Stimulated activated CD4-positive, alpha-beta T cell treated with anti-CD3 and anti-CD28 coated beads, TNF-alpha, amount 100 ng/mL, for 4 hours (primary cell): ENCODE measurements at regions not wholly inside any gene's neighbourhood (a gene's known extent, or its start where the extent isn't known, plus 50 kb on each side); places are given as distances from the start of the nearest gene placed in this dataset.
"Not testable (repeated sequence)": the region's sequence is repeated elsewhere in the genome, so short reads cannot be mapped to it uniquely, and the experiment has no call there.

Experiments
- DNase-seq, 3 experiments: peaks; one replicate each; pipeline ENCODE4 v3.0.0-alpha.2; 2020; ENCODE audit warnings: low read depth in 3 of 3

DNA sequence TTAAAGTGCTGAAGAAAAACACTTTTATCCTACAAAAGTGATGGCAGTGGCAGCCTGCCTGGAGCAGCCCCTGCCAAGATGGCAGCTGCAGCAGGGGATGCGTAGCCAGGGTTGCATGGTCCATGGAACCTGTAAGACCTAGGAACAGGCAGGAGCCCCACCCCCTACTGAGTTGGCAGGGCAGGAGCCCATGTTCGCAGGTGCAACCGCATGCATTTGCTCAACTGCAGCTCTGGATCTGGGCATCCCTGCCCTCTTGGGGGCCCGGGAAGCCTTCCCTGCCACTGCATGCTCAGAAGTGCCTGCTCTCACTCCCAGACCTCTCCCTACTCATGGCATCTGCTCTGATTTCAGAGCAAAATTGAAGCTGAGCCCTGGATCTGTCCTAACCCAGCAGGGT lies 779.6 kb downstream of the CDH18 start:
- no peak for DNase-seq

- DNase-seq: no peak
Observed at GRCh38 chr5:19210886-19211285, 777.1 kb downstream of the CDH18 start.

GRCh38 chr5:19229179-19229835 lies 758.7 kb downstream of the CDH18 start:
- DNase-seq: no peak

GRCh38 chr5:19233573-19233972 lies 754.4 kb downstream of the CDH18 start:
- DNase-seq: no peak

GRCh38 chr5:19235101-19235584 lies 752.9 kb downstream of the CDH18 start:
- no peak for DNase-seq

DNA sequence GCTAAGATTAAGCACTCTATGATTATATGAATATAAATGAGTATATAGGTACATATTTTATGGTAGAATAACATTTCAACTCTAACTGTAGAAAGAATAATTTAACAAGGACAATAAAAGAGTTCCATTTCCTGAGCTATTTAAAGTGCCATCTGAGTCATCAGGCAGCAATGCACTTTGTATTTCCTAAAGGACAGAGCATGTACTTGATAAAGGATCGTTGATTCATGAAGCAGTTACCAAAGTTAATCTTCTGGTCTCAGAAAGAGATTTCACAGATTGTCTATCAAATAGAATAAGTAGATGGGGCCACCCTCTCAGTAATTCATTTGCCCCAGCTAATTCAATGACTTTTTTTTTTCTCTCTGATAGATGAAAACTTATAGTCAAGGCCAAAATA lies 747.8 kb downstream of the CDH18 start:
- no peak for DNase-seq

DNA sequence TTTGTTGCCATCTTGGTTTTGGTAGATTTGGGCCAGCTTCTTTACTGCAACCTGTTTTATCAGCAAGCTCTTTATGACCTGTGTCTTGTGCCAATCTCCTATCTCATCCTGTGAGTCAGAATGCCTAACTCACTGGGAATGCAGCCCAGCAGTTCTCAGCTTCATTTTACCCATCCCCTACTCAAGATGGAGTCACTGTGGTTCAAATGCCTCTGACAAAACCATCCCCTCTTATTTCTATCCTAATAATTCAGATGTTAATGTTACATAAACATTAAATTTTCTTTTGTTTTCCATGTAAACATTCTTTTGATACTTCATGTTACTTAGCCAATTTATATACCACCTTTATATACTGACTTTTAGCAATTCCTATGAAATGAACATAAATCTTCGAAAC lies 746.3 kb downstream of the CDH18 start:
- no peak for DNase-seq

- DNase-seq: not testable (repeated sequence)
Observed at GRCh38 chr5:19246191-19246590, 741.8 kb downstream of the CDH18 start.

- DNase-seq: no peak
Observed at GRCh38 chr5:19247302-19247701, 740.7 kb downstream of the CDH18 start.

GRCh38 chr5:19256036-19256435 lies 732.0 kb downstream of the CDH18 start:
- no peak for DNase-seq

GRCh38 chr5:19258686-19259085 lies 729.3 kb downstream of the CDH18 start:
- DNase-seq: no peak

DNA sequence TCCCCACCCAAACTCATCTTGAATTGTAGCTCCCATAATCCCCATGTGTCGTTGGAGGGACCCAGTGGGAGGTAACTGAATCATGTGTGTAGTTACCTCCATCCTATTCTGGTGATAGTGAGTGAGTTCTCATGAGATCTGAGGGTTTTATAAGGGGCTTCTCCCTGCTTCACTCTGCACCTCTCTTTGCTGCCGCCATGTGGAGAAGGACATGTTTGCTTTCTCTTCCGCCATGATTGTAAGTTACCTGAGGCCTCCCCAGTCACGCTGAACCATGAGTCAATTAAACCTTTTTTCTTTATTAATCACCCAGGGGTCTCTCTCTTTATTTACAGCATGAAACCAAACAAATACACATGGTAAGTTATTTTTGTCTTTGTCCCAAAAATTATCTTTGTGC lies 726.1 kb downstream of the CDH18 start:
- no peak for DNase-seq

DNA sequence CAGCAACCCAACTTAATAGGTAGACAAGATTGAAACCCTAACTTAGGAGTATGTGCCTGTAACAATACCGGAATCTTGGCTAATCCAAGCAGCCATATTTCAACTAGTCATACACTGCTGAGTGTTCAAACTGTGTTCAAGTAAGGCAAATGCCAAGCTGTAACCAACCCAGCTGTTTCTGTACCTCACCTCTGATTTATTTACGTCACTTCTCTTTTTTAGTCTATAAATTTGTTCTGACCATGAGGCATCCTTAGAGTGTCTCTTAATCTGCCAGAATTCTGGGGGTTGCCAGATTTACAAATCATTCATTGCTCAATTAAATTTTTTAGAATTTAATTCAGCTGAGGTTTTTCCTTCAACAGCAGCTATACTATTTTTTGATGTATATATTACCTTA lies 723.2 kb downstream of the CDH18 start:
- DNase-seq: no peak

DNA sequence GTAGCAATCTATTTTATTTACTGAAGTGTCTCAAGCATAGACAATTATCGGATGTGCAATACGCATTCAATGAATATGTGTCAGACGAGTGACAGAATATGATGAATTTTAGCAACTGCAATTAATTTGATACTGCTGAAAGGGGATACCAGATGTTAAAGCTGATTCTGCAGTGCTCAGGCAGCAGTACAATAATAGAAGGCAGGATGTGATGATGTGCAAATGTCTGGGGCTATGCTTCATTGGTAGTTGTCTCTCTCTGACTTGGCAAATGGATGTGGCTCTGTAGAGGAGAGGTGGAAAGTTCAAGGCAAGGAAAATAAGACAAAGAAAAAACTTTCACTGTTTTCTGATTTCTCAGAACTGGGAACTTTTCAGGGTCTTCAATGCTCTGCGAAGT lies 721.2 kb downstream of the CDH18 start:
- no peak for DNase-seq

DNA sequence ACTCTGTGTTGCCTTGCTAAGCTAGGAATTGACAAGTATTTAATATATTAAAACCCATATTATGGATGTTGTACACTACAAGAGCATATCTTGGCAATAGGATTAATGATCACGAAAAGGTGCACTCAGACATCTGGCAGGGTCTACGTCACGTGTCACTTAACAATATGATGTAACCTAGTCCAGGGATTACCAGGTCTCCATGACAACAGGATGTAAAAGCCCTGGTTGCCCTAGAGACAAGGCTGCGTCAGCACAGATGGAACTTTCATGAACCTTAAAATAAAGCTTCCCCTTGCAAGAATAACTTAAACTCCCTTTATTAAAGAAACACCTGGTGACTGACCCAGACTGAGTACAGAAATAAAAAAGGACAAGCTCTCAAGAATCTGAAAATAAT lies 717.8 kb downstream of the CDH18 start:
- no peak for DNase-seq

- no peak for DNase-seq
Observed at GRCh38 chr5:19274578-19274977, 713.4 kb downstream of the CDH18 start.

DNA sequence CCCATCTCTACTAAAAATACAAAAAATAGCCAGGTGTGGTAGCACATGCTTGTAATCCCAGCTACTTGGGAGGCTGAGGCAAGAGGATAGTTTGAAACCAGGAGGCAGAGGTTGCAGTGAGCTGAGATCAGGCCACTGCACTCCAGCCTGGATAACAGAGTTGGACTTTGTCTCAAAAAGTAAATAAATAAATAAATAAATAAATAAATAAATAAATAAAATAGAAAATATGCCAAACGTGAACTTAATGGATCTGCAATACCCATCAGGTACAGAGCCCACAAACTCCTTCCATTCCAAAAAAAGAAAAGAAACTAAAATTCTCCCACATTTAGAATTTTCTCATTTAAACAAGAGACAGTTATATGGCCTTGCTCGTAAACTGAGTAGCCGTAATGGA lies 702.7 kb downstream of the CDH18 start:
- no peak for DNase-seq

- DNase-seq: not testable (repeated sequence)
Observed at GRCh38 chr5:19287548-19288277, 700.3 kb downstream of the CDH18 start.

DNA sequence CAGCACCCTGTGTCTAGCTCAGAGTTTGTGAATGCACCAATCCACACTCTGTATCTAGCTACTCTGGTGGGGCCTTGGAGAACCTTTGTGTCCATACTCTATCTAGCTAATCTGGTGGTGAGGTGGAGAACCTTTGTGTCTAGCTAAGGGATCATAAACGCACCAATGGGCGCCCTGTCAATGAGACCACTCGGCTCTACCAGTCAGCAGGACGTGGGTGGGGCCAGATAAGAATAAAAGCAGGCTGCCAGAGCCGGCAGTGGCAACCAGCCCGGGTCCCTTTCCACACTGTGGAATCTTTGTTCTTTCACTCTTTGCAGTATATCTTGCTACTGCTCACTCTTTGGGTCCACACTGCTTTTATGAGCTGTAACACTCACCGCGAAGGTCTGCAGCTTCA lies 699.7 kb downstream of the CDH18 start:
- not testable (repeated sequence) for DNase-seq

GRCh38 chr5:19297934-19298333 lies 690.1 kb downstream of the CDH18 start:
- DNase-seq: no peak

- no peak for DNase-seq
Observed at GRCh38 chr5:19301271-19301670, 686.7 kb downstream of the CDH18 start.

GRCh38 chr5:19314840-19315239 lies 673.2 kb downstream of the CDH18 start:
- DNase-seq: no peak

GRCh38 chr5:19319252-19319651 lies 668.7 kb downstream of the CDH18 start:
- no peak for DNase-seq
